Cardiac muscle cell (in vitro differentiated cells and primary cell): ENCODE measurements at regions not wholly inside any gene's neighbourhood (a gene's known extent, or its start where the extent isn't known, plus 50 kb on each side); places are given as distances from the start of the nearest gene placed in this dataset.

Experiments used
- DNase-seq, 2 donors: peaks; one replicate each; pipeline versions ENCODE4 v3.0.0 to v3.0.0-alpha.2; 2010 to 2017; ENCODE audit warnings: low read depth in 1 of 2, low spot score in 1 of 2
- H3K27ac ChIP-seq: fragments of 200-600 bp; sonication (generic); 2 replicates; pipeline ENCODE4 v1.5.1; 2016
- H3K27me3 ChIP-seq: fragments of 200-600 bp; sonication (generic); 2 replicates; pipeline ENCODE4 v1.6.0; 2016; ENCODE audit warnings: control low read depth
- H3K36me3 ChIP-seq: fragments of 200-600 bp; sonication (generic); 2 replicates; pipeline ENCODE4 v1.5.1; 2016; ENCODE audit warnings: control low read depth
- H3K4me1 ChIP-seq: fragments of 200-600 bp; sonication (generic); 2 replicates; pipeline ENCODE4 v1.8.1; 2017; ENCODE audit warnings: low read depth, mild to moderate bottlenecking, mixed run types
- H3K4me3 ChIP-seq: fragments of 200-600 bp; sonication (generic); 2 replicates; pipeline ENCODE4 v1.5.1; 2016; ENCODE audit warnings: mild to moderate bottlenecking
- H3K9me3 ChIP-seq: fragments of 200-600 bp; sonication (generic); 2 replicates; pipeline ENCODE4 v1.5.1; 2017; ENCODE audit warnings: low read depth, mild to moderate bottlenecking, control low read depth
- TF ChIP-seq, protein P1 (sequence below): IDR thresholded peaks from 2 replicates; pipeline ENCODE4 v1.5.1; 2012; ENCODE audit warnings: low read depth, mild to moderate bottlenecking, low read length

GRCh38 chr2:212638694-212639093, 100.1 kb upstream of the ERBB4 start:
- H3K36me3 ChIP-seq, result no peaks in the 10 kb centered on the region
- TF ChIP-seq, protein P1, sequence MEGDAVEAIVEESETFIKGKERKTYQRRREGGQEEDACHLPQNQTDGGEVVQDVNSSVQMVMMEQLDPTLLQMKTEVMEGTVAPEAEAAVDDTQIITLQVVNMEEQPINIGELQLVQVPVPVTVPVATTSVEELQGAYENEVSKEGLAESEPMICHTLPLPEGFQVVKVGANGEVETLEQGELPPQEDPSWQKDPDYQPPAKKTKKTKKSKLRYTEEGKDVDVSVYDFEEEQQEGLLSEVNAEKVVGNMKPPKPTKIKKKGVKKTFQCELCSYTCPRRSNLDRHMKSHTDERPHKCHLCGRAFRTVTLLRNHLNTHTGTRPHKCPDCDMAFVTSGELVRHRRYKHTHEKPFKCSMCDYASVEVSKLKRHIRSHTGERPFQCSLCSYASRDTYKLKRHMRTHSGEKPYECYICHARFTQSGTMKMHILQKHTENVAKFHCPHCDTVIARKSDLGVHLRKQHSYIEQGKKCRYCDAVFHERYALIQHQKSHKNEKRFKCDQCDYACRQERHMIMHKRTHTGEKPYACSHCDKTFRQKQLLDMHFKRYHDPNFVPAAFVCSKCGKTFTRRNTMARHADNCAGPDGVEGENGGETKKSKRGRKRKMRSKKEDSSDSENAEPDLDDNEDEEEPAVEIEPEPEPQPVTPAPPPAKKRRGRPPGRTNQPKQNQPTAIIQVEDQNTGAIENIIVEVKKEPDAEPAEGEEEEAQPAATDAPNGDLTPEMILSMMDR, result no peak

GRCh38 chr2:212628586-212628985, 90.0 kb upstream of the ERBB4 start:
- Histone ChIP-seq H3K27me3 (no peaks in the 10 kb centered on the region), H3K36me3 (no peaks in the 10 kb centered on the region), H3K4me3 (no peak overlapping the region), H3K9me3 (no peaks in the 10 kb centered on the region), H3K27ac (no peak overlapping the region), H3K4me1 (no peaks in the 10 kb centered on the region)
- TF ChIP-seq, protein P1, result no peak
- DNase-seq, result no peak

More at GRCh38 chr2:212638694-212639093, 100.1 kb upstream of the ERBB4 start:
- no peaks in the 10 kb centered on the region for H3K27me3 ChIP-seq
- no peak overlapping the region for H3K27ac ChIP-seq
- DNase-seq, result no peak
- no peaks in the 10 kb centered on the region for H3K4me1 ChIP-seq
- H3K9me3 ChIP-seq, result no peaks in the 10 kb centered on the region
- no peak overlapping the region for H3K4me3 ChIP-seq

GRCh38 chr2:212626371-212626918, 87.8 kb upstream of the ERBB4 start:
- Histone ChIP-seq H3K9me3 (no peaks in the 10 kb centered on the region), H3K4me3 (no peak overlapping the region), H3K36me3 (no peaks in the 10 kb centered on the region), H3K27ac (no peak overlapping the region), H3K4me1 (no peaks in the 10 kb centered on the region), H3K27me3 (no peaks in the 10 kb centered on the region)
- no peak for DNase-seq
- TF ChIP-seq, protein P1, result no peak

GRCh38 chr2:212619954-212620353, 81.4 kb upstream of the ERBB4 start:
- no peaks in the 10 kb centered on the region for H3K4me1 ChIP-seq
- no peak for DNase-seq
- no peak overlapping the region for H3K4me3 ChIP-seq
- H3K9me3 ChIP-seq, result no peaks in the 10 kb centered on the region
- TF ChIP-seq, protein P1, result no peak
- H3K27ac ChIP-seq, result no peak overlapping the region
- H3K27me3 ChIP-seq, result no peaks in the 10 kb centered on the region
- H3K36me3 ChIP-seq, result no peaks in the 10 kb centered on the region

DNA sequence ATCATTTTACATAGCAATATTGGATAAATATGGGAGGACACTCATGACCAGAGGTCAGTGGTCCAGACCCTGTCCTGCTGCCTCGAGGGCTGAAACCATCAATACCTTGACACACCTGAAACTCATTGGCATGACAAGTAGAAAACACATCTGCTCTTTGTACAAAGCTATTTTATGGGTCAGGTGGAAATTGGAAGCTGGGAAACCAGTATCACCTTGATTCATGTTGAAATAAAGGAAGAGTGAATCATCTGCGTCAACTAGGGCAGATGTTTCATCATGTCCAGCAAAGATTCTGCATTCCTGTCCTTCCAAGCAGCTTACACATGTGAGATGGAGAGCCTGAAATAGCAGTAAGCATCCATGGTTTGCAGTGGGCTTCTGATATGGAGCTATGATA, 80.0 kb upstream of the ERBB4 start:
- TF ChIP-seq, protein P1, result no peak
- no peaks in the 10 kb centered on the region for H3K9me3 ChIP-seq
- no peaks in the 10 kb centered on the region for H3K4me1 ChIP-seq
- no peak overlapping the region for H3K4me3 ChIP-seq
- no peak overlapping the region for H3K27ac ChIP-seq
- H3K36me3 ChIP-seq, result no peaks in the 10 kb centered on the region
- no peak for DNase-seq
- no peaks in the 10 kb centered on the region for H3K27me3 ChIP-seq
